Stomach (tissue), 4 donors: ENCODE measurements at regions not wholly inside any gene's neighbourhood (a gene's known extent, or its start where the extent isn't known, plus 50 kb on each side); places are given as distances from the start of the nearest gene placed in this dataset.

ENCODE experiments used
- CTCF ChIP-seq, 7 experiments: fragments of 450-650 bp in 4 of 7; fragments of 200-600 bp in 3 of 7; sonication (generic) in 3 of 7; IDR thresholded peaks; one replicate each; pipeline ENCODE4 v1.5.1; 2016 to 2019; ENCODE audit warnings: antibody characterized with exemption in 7 of 7, control low read depth in 2 of 7, mild to moderate bottlenecking in 1 of 7
- EP300 ChIP-seq: sonication (generic); formaldehyde crosslinking; IDR thresholded peaks from one replicate; pipeline ENCODE4 v1.6.1; 2017; ENCODE audit warnings: antibody characterized with exemption
- POLR2A ChIP-seq, 4 donors: fragments of 450-650 bp; IDR thresholded peaks; one replicate each; pipeline ENCODE4 v1.6.1; 2016; ENCODE audit warnings: antibody characterized with exemption in 4 of 4, control low read depth in 2 of 4, mild to moderate bottlenecking in 1 of 4, moderate library complexity in 1 of 4

- TF ChIP-seq CTCF (IDR thresholded peaks at IDR 0.05) (no peak), POLR2A (IDR thresholded peaks at IDR 0.05) (no peak), EP300 (no peak)
Observed at GRCh38 chr9:28970241-28970654, 1397.0 kb upstream of the C9orf72 start.
